HG03139 (cell line): ENCODE measurements at regions not wholly inside any gene's neighbourhood (a gene's known extent, or its start where the extent isn't known, plus 50 kb on each side); places are given as distances from the start of the nearest gene placed in this dataset.

Experiments used
- ATAC-seq: cut with Tn5 transposase; IDR thresholded peaks from one replicate; pipeline ENCODE4 v1.9.1; 2021; ENCODE audit not compliant: unreplicated experiment

- no peak for ATAC-seq
Measured at GRCh38 chr6:144989319-144990107, 704.4 kb downstream of the UTRN start.

DNA sequence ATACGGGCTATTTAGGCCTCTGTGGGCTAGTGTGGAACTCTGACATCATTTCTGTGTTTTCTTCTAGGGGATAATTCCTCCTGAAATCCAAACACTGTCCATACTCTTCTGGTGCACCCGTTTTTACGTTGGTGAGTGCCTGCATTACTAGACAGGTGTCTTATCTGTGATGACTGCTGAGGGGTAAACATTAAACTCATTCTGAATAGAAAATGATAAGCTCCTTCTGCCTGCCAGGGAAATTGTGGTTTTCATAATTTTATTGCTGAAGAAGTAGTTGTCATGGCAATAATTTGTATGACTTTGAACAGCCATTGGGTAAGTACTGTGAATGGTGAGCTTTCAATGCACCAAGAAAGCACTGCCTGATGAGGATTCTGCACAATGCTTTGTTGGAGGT, 705.6 kb downstream of the UTRN start:
- no peak for ATAC-seq

DNA sequence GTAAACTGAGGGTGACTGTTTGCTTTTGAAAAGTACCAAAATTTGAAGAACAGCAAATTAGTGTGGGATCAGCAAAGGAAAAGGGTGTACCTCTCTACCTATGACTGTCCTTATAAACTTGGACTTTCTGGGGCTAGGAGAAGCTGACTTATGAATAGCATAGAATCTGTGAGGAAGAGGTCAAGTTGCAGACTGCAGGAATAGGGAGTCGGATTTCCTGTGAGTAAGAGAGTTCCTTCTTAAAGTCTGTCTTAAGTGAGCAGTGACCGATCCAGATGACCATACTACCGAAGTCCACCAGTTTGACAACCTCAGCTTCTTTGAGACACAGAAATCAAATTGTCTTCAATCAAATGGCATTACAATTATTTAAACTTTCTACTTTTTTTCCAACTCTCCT, 708.7 kb downstream of the UTRN start:
- no peak for ATAC-seq

- no peak for ATAC-seq
Measured at GRCh38 chr6:144997996-144998395, 712.9 kb downstream of the UTRN start.

- no peak for ATAC-seq
Measured at GRCh38 chr6:144999127-144999526, 714.0 kb downstream of the UTRN start.

GRCh38 chr6:145003145-145003544, 718.0 kb downstream of the UTRN start:
- no peak for ATAC-seq

- ATAC-seq, result no peak
Measured at GRCh38 chr6:145006914-145007313, 721.8 kb downstream of the UTRN start.

DNA sequence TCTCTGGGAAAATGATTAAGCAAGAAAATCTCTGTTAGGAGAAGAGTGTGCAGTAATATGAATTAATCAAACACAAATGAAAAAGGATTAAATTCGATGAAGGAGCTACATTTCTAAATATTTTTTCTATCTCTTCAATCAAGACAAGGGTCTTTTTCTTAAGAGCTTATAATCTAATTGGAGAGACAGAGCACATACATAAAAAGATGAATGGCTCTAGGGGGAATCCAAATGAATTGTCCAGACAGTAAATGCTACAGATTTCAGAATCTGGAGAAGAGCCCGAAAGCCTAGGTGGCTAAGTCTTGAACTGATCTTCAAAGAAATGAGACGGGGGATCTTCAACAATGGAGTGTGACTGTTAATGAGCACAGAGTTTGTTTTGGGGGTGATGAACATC, 723.6 kb downstream of the UTRN start:
- ATAC-seq, result no peak

- ATAC-seq, result no peak
Measured at GRCh38 chr6:145009711-145010110, 724.6 kb downstream of the UTRN start.

DNA sequence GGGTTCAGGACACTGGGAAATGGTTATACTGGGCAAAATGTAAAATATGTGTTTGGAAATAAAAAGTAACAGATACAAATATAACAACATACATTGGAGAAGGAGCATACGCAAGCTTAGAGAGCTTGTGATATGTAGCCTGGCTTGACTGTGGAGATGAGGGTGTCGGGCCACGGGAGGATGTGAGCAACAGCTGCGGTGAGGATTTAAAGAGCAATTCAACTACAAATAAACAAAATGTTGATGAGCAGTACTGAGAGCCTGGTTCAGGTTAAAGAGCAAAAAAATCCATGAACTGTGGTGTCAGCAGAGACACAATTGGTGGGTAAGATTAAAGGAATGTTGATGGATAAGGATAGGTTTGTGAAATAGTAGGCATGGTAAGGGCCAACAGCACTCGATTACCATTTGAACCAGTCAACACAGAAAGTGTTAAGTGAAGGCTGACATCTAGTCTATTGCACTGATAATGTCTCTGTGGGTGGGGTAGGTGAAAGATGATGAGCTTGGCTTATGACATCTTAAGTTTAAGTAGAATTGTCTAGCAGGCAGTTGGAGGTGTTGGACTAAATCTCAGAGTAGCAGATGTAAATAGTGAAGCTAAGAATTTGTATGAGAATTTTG, 723.2 kb downstream of the EPM2A start:
- no peak for ATAC-seq

GRCh38 chr6:145015739-145016558, 719.4 kb downstream of the EPM2A start:
- ATAC-seq, result peak; percentile 91

DNA sequence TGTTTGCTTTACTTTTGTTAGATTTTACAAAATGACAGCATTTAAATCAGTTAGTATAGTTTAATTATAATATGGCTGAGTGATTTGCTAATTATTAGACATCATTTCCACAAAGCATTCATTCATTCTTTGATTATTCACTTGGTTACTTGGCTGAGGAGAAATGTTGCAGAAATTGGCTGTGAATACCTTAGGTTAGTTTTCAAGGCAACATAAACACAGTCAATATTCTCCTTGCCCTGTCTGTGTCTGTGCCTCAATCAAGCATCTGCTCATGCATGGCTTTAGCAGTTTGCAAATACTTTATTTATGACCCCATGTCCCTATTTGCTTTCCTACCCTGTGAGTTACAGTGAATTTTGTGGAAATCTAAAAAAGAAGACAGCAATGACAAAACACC, 718.3 kb downstream of the EPM2A start:
- no peak for ATAC-seq

GRCh38 chr6:145017516-145017915, 717.8 kb downstream of the EPM2A start:
- ATAC-seq, result no peak

DNA sequence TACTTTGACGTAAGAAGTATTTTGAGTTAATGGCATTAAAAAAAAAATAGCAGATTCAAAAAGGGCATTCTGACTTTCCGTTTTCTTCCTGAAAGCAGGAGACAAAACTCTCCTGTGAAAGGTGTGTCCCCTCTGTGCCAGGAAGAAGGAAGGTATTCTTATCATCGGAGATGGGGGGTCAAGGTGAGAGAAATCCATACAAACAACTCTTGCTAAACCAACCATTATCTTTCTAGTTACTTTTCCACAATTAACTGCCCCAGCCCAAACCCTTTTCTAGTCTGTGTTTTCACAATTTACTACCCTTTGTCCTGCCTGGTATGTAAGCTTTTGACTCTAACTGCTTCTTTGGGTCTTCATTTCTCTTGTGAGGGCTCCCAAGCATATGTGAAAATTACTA, 717.3 kb downstream of the EPM2A start:
- ATAC-seq, result no peak

GRCh38 chr6:145020114-145020513, 715.2 kb downstream of the EPM2A start:
- ATAC-seq, result no peak

GRCh38 chr6:145020543-145020942, 714.8 kb downstream of the EPM2A start:
- ATAC-seq, result no peak

DNA sequence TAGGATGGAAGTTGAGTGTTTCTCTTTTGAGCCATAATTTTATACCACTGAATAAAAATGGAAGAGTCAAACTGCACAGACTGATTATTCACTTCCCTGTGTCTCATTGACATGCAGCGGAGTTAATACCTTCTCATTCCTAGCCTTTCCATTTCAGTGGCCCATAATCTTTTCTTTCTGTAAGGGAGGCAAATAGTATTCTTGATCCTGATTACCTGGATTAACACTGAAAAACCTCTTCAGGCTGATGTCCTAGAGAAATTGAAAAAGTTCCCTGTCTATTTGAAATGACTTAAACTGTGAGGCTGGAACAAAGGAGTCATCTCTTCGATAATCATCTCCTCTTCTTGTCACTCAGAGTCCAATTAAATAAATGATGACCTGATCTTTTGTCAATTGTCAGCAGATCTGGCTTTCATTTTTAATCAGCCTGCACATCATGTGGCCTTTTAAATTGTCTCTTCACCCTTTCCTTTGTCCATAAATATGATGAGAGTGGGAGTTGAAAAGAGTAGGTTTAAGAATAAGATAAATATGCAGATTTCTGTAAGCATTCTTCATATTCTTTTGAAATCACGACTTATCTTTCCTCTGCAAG, 713.0 kb downstream of the EPM2A start:
- ATAC-seq, result no peak

DNA sequence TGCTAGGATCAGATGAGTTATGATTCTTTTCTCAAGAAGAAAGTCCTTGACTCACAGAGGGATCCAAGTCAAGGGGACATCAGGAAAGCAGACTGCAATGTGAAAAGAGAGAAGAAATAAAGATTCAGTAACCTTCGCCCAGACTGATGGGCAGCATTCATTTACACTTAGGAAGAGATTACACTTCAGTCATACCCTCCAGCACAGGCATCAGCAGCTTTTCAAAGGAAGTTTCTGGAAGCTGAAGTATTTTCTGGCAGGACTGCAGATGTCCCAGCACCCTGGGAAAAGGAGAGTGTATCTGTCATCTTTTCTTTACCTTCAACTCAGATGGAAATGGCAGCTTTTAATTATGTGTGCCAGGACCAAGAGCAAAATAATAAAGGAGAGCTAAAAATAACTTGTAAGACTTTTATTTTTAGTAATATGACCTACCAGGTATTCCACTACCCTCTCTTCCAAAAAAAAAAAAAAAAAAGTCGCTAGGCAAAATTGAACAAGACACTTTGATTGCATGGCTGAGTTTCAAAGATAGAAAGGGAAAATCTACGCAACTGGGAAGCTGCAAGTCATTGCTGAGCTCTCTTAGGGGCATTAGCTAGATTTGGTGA, 712.1 kb downstream of the EPM2A start:
- no peak for ATAC-seq

DNA sequence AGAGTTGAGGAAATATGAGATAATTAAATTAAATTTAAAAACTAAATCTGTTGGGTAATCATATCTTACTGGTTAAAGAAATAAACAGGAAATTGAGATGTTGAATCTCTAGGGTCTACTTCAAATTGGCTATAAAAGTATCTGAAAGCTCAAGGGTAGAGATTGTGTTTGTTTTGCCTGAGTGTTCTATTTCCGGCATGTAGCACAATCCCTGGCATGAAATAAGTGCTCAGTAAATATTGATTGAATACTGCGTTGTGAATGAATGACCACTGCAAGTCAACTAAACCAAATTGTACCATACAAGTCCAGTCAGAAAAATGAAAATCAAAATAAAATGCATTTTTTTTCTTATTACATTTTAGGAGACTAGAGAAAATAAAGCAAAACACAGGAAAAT, 709.8 kb downstream of the EPM2A start:
- ATAC-seq, result no peak

DNA sequence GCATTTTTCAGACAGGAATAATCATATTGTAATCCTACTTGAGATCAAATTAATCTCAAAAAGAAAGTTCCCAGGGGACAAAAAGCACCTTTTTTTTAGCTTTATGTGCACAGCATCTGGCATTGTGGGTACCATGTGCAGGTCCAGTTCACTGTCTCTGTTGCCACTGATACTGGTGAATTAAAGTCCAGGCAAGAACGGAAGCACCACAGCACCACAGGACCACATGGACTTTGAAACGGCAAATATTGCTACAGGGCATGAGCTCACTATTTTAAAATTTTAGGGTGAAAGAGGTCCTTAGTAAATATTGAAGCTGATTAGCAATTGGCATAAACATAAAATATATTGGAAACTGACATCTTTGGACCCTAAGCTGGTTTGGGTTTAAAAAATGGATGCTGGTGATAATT, 709.0 kb downstream of the EPM2A start:
- ATAC-seq, result no peak
